BLaER1 (cell line): ENCODE measurements at regions not wholly inside any gene's neighbourhood (a gene's known extent, or its start where the extent isn't known, plus 50 kb on each side); places are given as distances from the start of the nearest gene placed in this dataset.

Experiments
- H3K27ac ChIP-seq: shearing (Covaris generic); formaldehyde crosslinking; 2 replicates; pipeline ENCODE4 v1.8.1; 2022
- H3K27me3 ChIP-seq: shearing (Covaris generic); formaldehyde crosslinking; 2 replicates; pipeline ENCODE4 v1.8.1; 2022
- H3K36me3 ChIP-seq: shearing (Covaris generic); formaldehyde crosslinking; 2 replicates; pipeline ENCODE4 v1.8.1; 2022
- H3K4me1 ChIP-seq: shearing (Covaris generic); formaldehyde crosslinking; 2 replicates; pipeline ENCODE4 v1.8.1; 2022
- H3K4me2 ChIP-seq: shearing (Covaris generic); formaldehyde crosslinking; 2 replicates; pipeline ENCODE4 v1.8.1; 2022
- H3K4me3 ChIP-seq: shearing (Covaris generic); formaldehyde crosslinking; 2 replicates; pipeline ENCODE4 v1.8.1; 2022
- H3K9ac ChIP-seq: shearing (Covaris generic); formaldehyde crosslinking; 2 replicates; pipeline ENCODE4 v1.8.1; 2022
- H3K9me3 ChIP-seq: shearing (Covaris generic); formaldehyde crosslinking; 2 replicates; pipeline ENCODE4 v1.8.1; 2022
- H4K20me1 ChIP-seq: shearing (Covaris generic); formaldehyde crosslinking; 2 replicates; pipeline ENCODE4 v1.8.1; 2022
- Cebpa-rat ChIP-seq: shearing (Covaris generic); IDR thresholded peaks from 2 replicates; pipeline ENCODE4 v1.8.1; 2022

GRCh38 chr7:156435486-156436231, 204.9 kb upstream of the RNF32 start:
- no peaks in the 10 kb centered on the region for H3K36me3 ChIP-seq
- H3K4me2 ChIP-seq, result no peak overlapping the region
- no peak overlapping the region for H3K27ac ChIP-seq
- H3K4me1 ChIP-seq, result no peaks in the 10 kb centered on the region
- no peak overlapping the region for H3K4me3 ChIP-seq
- TF ChIP-seq Cebpa-rat, result no peak
- no peaks in the 10 kb centered on the region for H4K20me1 ChIP-seq
- H3K9ac ChIP-seq, result no peak overlapping the region
- no peaks in the 10 kb centered on the region for H3K9me3 ChIP-seq
- no peaks in the 10 kb centered on the region for H3K27me3 ChIP-seq

- Histone ChIP-seq H3K9ac (no peak overlapping the region), H3K4me1 (no peaks in the 10 kb centered on the region), H3K4me2 (no peak overlapping the region), H3K36me3 (no peaks in the 10 kb centered on the region), H4K20me1 (no peaks in the 10 kb centered on the region), H3K27me3 (no peaks in the 10 kb centered on the region), H3K9me3 (no peaks in the 10 kb centered on the region), H3K4me3 (no peak overlapping the region), H3K27ac (no peak overlapping the region)
- no peak for TF ChIP-seq Cebpa-rat
Observed at GRCh38 chr7:156434706-156435105, 205.9 kb upstream of the RNF32 start.

- no peak overlapping the region for H3K4me3 ChIP-seq
- no peak overlapping the region for H3K4me2 ChIP-seq
- H3K4me1 ChIP-seq, result no peaks in the 10 kb centered on the region
- TF ChIP-seq Cebpa-rat, result no peak
- no peaks in the 10 kb centered on the region for H3K27me3 ChIP-seq
- H3K36me3 ChIP-seq, result no peaks in the 10 kb centered on the region
- H3K9ac ChIP-seq, result no peak overlapping the region
- no peaks in the 10 kb centered on the region for H3K9me3 ChIP-seq
- H3K27ac ChIP-seq, result no peak overlapping the region
- H4K20me1 ChIP-seq, result no peaks in the 10 kb centered on the region
Observed at GRCh38 chr7:156432018-156432417, 208.6 kb upstream of the RNF32 start.

- H3K9me3 ChIP-seq, result no peaks in the 10 kb centered on the region
- no peaks in the 10 kb centered on the region for H3K27me3 ChIP-seq
- TF ChIP-seq Cebpa-rat, result no peak
Observed at GRCh38 chr7:156430109-156430508, 210.5 kb upstream of the RNF32 start.

GRCh38 chr7:156429514-156429913, 211.1 kb upstream of the RNF32 start:
- no peaks in the 10 kb centered on the region for H3K9me3 ChIP-seq
- H3K36me3 ChIP-seq, result no peaks in the 10 kb centered on the region
- no peaks in the 10 kb centered on the region for H4K20me1 ChIP-seq
- no peaks in the 10 kb centered on the region for H3K4me1 ChIP-seq
- no peak overlapping the region for H3K27ac ChIP-seq
- H3K4me3 ChIP-seq, result no peak overlapping the region
- H3K27me3 ChIP-seq, result no peaks in the 10 kb centered on the region
- no peak overlapping the region for H3K9ac ChIP-seq
- no peak for TF ChIP-seq Cebpa-rat
- H3K4me2 ChIP-seq, result no peak overlapping the region

More at GRCh38 chr7:156430109-156430508, 210.5 kb upstream of the RNF32 start:
- Histone ChIP-seq H3K36me3 (no peaks in the 10 kb centered on the region), H3K9ac (no peak overlapping the region), H3K4me1 (no peaks in the 10 kb centered on the region), H3K4me2 (no peak overlapping the region), H4K20me1 (no peaks in the 10 kb centered on the region), H3K4me3 (no peak overlapping the region), H3K27ac (no peak overlapping the region)

GRCh38 chr7:156423876-156424275, 216.7 kb upstream of the RNF32 start:
- no peak overlapping the region for H3K9ac ChIP-seq
- TF ChIP-seq Cebpa-rat, result no peak
- H3K4me3 ChIP-seq, result no peak overlapping the region
- no peaks in the 10 kb centered on the region for H3K36me3 ChIP-seq
- H4K20me1 ChIP-seq, result no peaks in the 10 kb centered on the region
- H3K4me2 ChIP-seq, result no peak overlapping the region
- peaks cover 8% of the 10 kb centered on the region; the same call in 1 of the 2 replicates for H3K9me3 ChIP-seq
- no peaks in the 10 kb centered on the region for H3K4me1 ChIP-seq
- H3K27me3 ChIP-seq, result no peaks in the 10 kb centered on the region
- H3K27ac ChIP-seq, result no peak overlapping the region

GRCh38 chr7:156420496-156420895, 220.1 kb upstream of the RNF32 start:
- Histone ChIP-seq H3K36me3 (no peaks in the 10 kb centered on the region), H3K27me3 (no peaks in the 10 kb centered on the region), H3K4me1 (no peaks in the 10 kb centered on the region), H3K4me2 (no peak overlapping the region), H3K9me3 (peaks cover 8% of the 10 kb centered on the region; the same call in 1 of the 2 replicates), H4K20me1 (no peaks in the 10 kb centered on the region), H3K27ac (no peak overlapping the region), H3K9ac (no peak overlapping the region), H3K4me3 (no peak overlapping the region)
- no peak for TF ChIP-seq Cebpa-rat

- H3K4me1 ChIP-seq, result no peaks in the 10 kb centered on the region
- no peak overlapping the region for H3K4me3 ChIP-seq
- no peaks in the 10 kb centered on the region for H3K36me3 ChIP-seq
- H3K9me3 ChIP-seq, result peaks cover 8% of the 10 kb centered on the region; the same call in 1 of the 2 replicates
- H4K20me1 ChIP-seq, result no peaks in the 10 kb centered on the region
- H3K27me3 ChIP-seq, result no peaks in the 10 kb centered on the region
- no peak overlapping the region for H3K9ac ChIP-seq
- no peak overlapping the region for H3K27ac ChIP-seq
- TF ChIP-seq Cebpa-rat, result no peak
- H3K4me2 ChIP-seq, result no peak overlapping the region
Observed at GRCh38 chr7:156419782-156420181, 220.8 kb upstream of the RNF32 start.

GRCh38 chr7:156402255-156402654, 238.3 kb upstream of the RNF32 start:
- Histone ChIP-seq H3K9ac (no peak overlapping the region), H3K36me3 (no peaks in the 10 kb centered on the region), H4K20me1 (no peaks in the 10 kb centered on the region), H3K9me3 (no peaks in the 10 kb centered on the region), H3K4me1 (no peaks in the 10 kb centered on the region), H3K27ac (no peak overlapping the region), H3K4me2 (no peak overlapping the region), H3K27me3 (no peaks in the 10 kb centered on the region), H3K4me3 (no peak overlapping the region)
- TF ChIP-seq Cebpa-rat, result no peak

- Histone ChIP-seq H3K27ac (no peak overlapping the region), H3K27me3 (no peaks in the 10 kb centered on the region), H3K4me3 (no peak overlapping the region), H3K4me2 (no peak overlapping the region), H3K36me3 (no peaks in the 10 kb centered on the region), H3K9ac (no peak overlapping the region), H4K20me1 (no peaks in the 10 kb centered on the region), H3K9me3 (no peaks in the 10 kb centered on the region), H3K4me1 (no peaks in the 10 kb centered on the region)
- TF ChIP-seq Cebpa-rat, result no peak
Observed at GRCh38 chr7:156401617-156402016, 239.0 kb upstream of the RNF32 start.
